CD14-positive monocyte (primary cell): ENCODE measurements at regions not wholly inside any gene's neighbourhood (a gene's known extent, or its start where the extent isn't known, plus 50 kb on each side); places are given as distances from the start of the nearest gene placed in this dataset.
"Not testable (repeated sequence)": the region's sequence is repeated elsewhere in the genome, so short reads cannot be mapped to it uniquely, and the experiment has no call there.

Experiments used
- DNase-seq, 3 donors: peaks; one replicate each; pipeline ENCODE4 v3.0.0-alpha.2; 2011 to 2022
- H2AFZ ChIP-seq: 2 replicates; pipeline ENCODE4 v1.6.0; 2012; ENCODE audit warnings: mild to moderate bottlenecking, low read depth, low read length, inconsistent platforms; ENCODE audit not compliant: insufficient read depth, poor library complexity, severe bottlenecking
- H3K27ac ChIP-seq, 2 donors: 1 replicate in 1 of 2; 2 replicates in 1 of 2; pipeline ENCODE4 v1.5.1; 2012 to 2013; ENCODE audit warnings: low read length in 2 of 2, control low read depth in 1 of 2, inconsistent platforms in 1 of 2, low read depth in 1 of 2, mild to moderate bottlenecking in 1 of 2
- H3K27me3 ChIP-seq, 2 donors: one replicate each; pipeline versions ENCODE4 v1.6.0 to v1.6.1; 2011 to 2013; ENCODE audit warnings: low read length in 2 of 2; ENCODE audit not compliant: control insufficient read depth in 2 of 2, insufficient read depth in 2 of 2
- H3K36me3 ChIP-seq, 2 donors: replicated peaks in 1 of 2; 1 replicate in 1 of 2; 2 replicates in 1 of 2; pipeline versions ENCODE4 v1.5.1 to v1.6.1; 2012 to 2013; ENCODE audit warnings: low read length in 2 of 2, control low read depth in 1 of 2, inconsistent platforms in 1 of 2, mild to moderate bottlenecking in 1 of 2; ENCODE audit not compliant: insufficient read depth in 2 of 2, control insufficient read depth in 1 of 2
- H3K4me1 ChIP-seq, 2 donors: 1 replicate in 1 of 2; 2 replicates in 1 of 2; pipeline versions ENCODE4 v1.5.1 to v1.6.1; 2012 to 2013; ENCODE audit warnings: low read length in 2 of 2, control low read depth in 1 of 2, inconsistent platforms in 1 of 2, mild to moderate bottlenecking in 1 of 2, moderate library complexity in 1 of 2; ENCODE audit not compliant: insufficient read depth in 2 of 2, control insufficient read depth in 1 of 2
- H3K4me2 ChIP-seq: replicated peaks from 2 replicates; pipeline ENCODE3; 2012; ENCODE audit warnings: low read length, moderate library complexity, mild to moderate bottlenecking; ENCODE audit not compliant: poor library complexity, severe bottlenecking; ENCODE audit errors: extremely low read depth
- H3K4me3 ChIP-seq, 3 experiments: fragments of 200-600 bp in 1 of 3; sonication (generic) in 1 of 3; replicated peaks in 1 of 3; 1 replicate in 2 of 3; 2 replicates in 1 of 3; pipeline ENCODE4 v1.5.1; 2011 to 2013; ENCODE audit warnings: low read length in 3 of 3, mild to moderate bottlenecking in 3 of 3, control low read depth in 2 of 3, low read depth in 2 of 3, inconsistent platforms in 1 of 3, moderate library complexity in 1 of 3
- H3K79me2 ChIP-seq: 2 replicates; pipeline ENCODE4 v1.6.0; 2012; ENCODE audit warnings: mild to moderate bottlenecking, control low read depth, inconsistent platforms, low read length, moderate library complexity; ENCODE audit not compliant: insufficient read depth
- H3K9ac ChIP-seq: 2 replicates; pipeline ENCODE4 v1.6.0; 2017; ENCODE audit warnings: low read length, mild to moderate bottlenecking; ENCODE audit not compliant: insufficient read depth, poor library complexity, severe bottlenecking
- H3K9me3 ChIP-seq, 2 donors: replicated peaks in 1 of 2; 1 replicate in 1 of 2; 2 replicates in 1 of 2; pipeline versions ENCODE4 v1.5.1 to v1.6.1; 2012 to 2013; ENCODE audit warnings: low read length in 2 of 2, control low read depth in 1 of 2; ENCODE audit not compliant: control insufficient read depth in 1 of 2, insufficient read depth in 1 of 2
- H4K20me1 ChIP-seq: 2 replicates; pipeline ENCODE4 v1.6.0; 2012; ENCODE audit warnings: mild to moderate bottlenecking, low read length, control low read depth, moderate library complexity; ENCODE audit not compliant: insufficient read depth
- H3K27ac Mint-ChIP-seq, 7 donors: one replicate each; pipeline ENCODE4 v1.8.0; 2020; ENCODE audit warnings: mild to moderate bottlenecking in 7 of 7, mixed read lengths in 7 of 7, moderate library complexity in 6 of 7, inconsistent platforms in 2 of 7
- H3K27me3 Mint-ChIP-seq, 3 donors: one replicate each; pipeline ENCODE4 v1.8.0; 2021 to 2022; ENCODE audit warnings: low read depth in 3 of 3, mild to moderate bottlenecking in 3 of 3, mixed read lengths in 3 of 3, moderate library complexity in 3 of 3, inconsistent platforms in 1 of 3
- H3K36me3 Mint-ChIP-seq, 2 donors: one replicate each; pipeline ENCODE4 v1.8.0; 2020; ENCODE audit warnings: mixed read lengths in 2 of 2, inconsistent platforms in 1 of 2, mild to moderate bottlenecking in 1 of 2
- H3K4me1 Mint-ChIP-seq: one replicate; pipeline ENCODE4 v1.8.0; 2020; ENCODE audit warnings: mild to moderate bottlenecking, mixed read lengths
- H3K4me3 Mint-ChIP-seq, 2 donors: one replicate each; pipeline ENCODE4 v1.8.0; 2020; ENCODE audit warnings: mild to moderate bottlenecking in 2 of 2, mixed read lengths in 2 of 2, moderate library complexity in 1 of 2
- H3K9me3 Mint-ChIP-seq, 7 donors: one replicate each; pipeline ENCODE4 v1.8.0; 2020 to 2022; ENCODE audit warnings: mixed read lengths in 7 of 7, mild to moderate bottlenecking in 6 of 7, moderate library complexity in 6 of 7, inconsistent platforms in 2 of 7
- WGBS: methylation state at CpG from one replicate; pipeline ENCODE4 v1.1.5; 2013; ENCODE audit warnings: missing lambda C conversion rate; ENCODE audit not compliant: insufficient coverage; 5-methylcytosine and 5-hydroxymethylcytosine counted together
- intact Hi-C, 2 donors: fragments of 100-400 bp; cut with micrococcal nuclease; formaldehyde crosslinking; loops; one replicate each; pipeline versions ENCODE4 v1.15.0 to v1.15.1; 2023
- TF ChIP-seq, protein P1 (sequence below): fragments of 200-600 bp; IDR thresholded peaks from one replicate; pipeline ENCODE4 v1.8.0; 2022; ENCODE audit warnings: antibody characterized with exemption, mild to moderate bottlenecking

DNA sequence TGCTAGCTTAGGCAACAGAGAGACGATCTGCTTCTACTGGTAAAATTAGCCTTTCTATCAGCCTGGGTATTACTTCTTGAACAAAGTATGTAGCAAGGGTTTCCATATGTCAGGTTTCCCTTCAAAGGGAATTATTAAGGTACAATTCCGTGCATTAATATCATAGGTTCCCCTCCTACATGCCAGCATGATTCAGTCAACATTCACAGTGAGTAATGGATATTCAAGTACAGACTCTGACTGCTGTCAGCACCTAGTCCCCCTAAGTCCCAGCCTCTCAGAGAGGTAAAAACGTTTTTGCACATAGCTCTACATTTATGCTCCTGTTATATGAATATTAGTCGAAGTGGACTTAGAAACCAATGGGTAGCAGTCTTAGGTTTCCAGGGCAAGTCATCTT lies 322.4 kb upstream of the CCNG1 start:
- Histone ChIP-seq H3K36me3 (no peaks in the 10 kb centered on the region), H4K20me1 (no peaks in the 10 kb centered on the region), H3K27me3 (no peaks in the 10 kb centered on the region), H3K9me3 (no peaks in the 10 kb centered on the region), H3K79me2 (no peaks in the 10 kb centered on the region), H3K9ac (no peak overlapping the region), H3K4me1 (no peaks in the 10 kb centered on the region), H3K4me2 (no peak overlapping the region), H2AFZ (no peak overlapping the region), H3K4me3 (no peak overlapping the region), H3K27ac (no peak overlapping the region)
- peaks cover under 1 to 7% (median 3%) of the 10 kb centered on the region in 7 donors for H3K9me3 Mint-ChIP-seq
- no peaks in the 10 kb centered on the region for H3K27me3 Mint-ChIP-seq
- intact Hi-C loops, result no loop called here
- no peaks in the 10 kb centered on the region for H3K4me1 Mint-ChIP-seq
- H3K27ac Mint-ChIP-seq, result no peak overlapping the region
- no peak overlapping the region for H3K4me3 Mint-ChIP-seq
- no peak for DNase-seq
- TF ChIP-seq, protein P1, sequence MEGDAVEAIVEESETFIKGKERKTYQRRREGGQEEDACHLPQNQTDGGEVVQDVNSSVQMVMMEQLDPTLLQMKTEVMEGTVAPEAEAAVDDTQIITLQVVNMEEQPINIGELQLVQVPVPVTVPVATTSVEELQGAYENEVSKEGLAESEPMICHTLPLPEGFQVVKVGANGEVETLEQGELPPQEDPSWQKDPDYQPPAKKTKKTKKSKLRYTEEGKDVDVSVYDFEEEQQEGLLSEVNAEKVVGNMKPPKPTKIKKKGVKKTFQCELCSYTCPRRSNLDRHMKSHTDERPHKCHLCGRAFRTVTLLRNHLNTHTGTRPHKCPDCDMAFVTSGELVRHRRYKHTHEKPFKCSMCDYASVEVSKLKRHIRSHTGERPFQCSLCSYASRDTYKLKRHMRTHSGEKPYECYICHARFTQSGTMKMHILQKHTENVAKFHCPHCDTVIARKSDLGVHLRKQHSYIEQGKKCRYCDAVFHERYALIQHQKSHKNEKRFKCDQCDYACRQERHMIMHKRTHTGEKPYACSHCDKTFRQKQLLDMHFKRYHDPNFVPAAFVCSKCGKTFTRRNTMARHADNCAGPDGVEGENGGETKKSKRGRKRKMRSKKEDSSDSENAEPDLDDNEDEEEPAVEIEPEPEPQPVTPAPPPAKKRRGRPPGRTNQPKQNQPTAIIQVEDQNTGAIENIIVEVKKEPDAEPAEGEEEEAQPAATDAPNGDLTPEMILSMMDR, result no peak
- 100% methylated on average over 1 of the region's 4 CpGs for WGBS
- H3K36me3 Mint-ChIP-seq, result no peaks in the 10 kb centered on the region

DNA sequence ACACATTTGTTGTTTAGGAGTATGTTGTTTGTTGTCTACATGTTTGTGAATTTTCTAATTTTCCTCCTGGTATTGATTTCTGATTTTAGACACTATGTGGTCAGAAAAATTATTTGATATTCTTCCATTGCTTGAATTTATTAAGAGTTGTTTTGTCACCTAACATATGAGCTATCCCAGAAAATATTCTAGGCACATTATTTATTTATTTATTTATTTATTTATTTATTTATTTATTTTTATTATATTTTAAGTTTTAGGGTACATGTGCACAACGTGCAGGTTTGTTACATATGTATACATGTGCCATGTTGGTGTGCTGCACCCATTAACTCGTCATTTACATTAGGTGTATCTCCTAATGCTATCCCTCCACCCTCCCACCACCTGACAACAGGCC lies 320.8 kb upstream of the CCNG1 start:
- H3K27me3 Mint-ChIP-seq, H3K36me3 ChIP-seq, H3K27ac ChIP-seq, H3K9me3 ChIP-seq, H3K9me3 Mint-ChIP-seq, H3K36me3 Mint-ChIP-seq, H2AFZ ChIP-seq, H3K4me1 Mint-ChIP-seq, H3K9ac ChIP-seq, H4K20me1 ChIP-seq, H3K27ac Mint-ChIP-seq, H3K27me3 ChIP-seq, intact Hi-C loops, H3K4me3 Mint-ChIP-seq, DNase-seq, H3K79me2 ChIP-seq, H3K4me3 ChIP-seq, H3K4me1 ChIP-seq, H3K4me2 ChIP-seq: not testable (repeated sequence)
- no CpG with 5 or more reads among the region's 2 CpGs for WGBS
